Ovary (tissue), 3 donors: ENCODE measurements at regions not wholly inside any gene's neighbourhood (a gene's known extent, or its start where the extent isn't known, plus 50 kb on each side); places are given as distances from the start of the nearest gene placed in this dataset.

ENCODE experiments used
- POLR2A ChIP-seq: fragments of 450-650 bp; IDR thresholded peaks from one replicate; pipeline ENCODE4 v1.6.1; 2017; ENCODE audit warnings: antibody characterized with exemption, mild to moderate bottlenecking, moderate library complexity
- TF ChIP-seq, protein P1 (sequence below), 3 donors: fragments of 450-650 bp in 2 of 3; fragments of 200-600 bp in 1 of 3; IDR thresholded peaks; one replicate each; pipeline versions ENCODE4 v1.5.1 to v1.8.0; 2016 to 2022; ENCODE audit warnings: antibody characterized with exemption in 3 of 3, mild to moderate bottlenecking in 1 of 3
- donor health status: DM: no; HTN: no; CAD: no.

DNA sequence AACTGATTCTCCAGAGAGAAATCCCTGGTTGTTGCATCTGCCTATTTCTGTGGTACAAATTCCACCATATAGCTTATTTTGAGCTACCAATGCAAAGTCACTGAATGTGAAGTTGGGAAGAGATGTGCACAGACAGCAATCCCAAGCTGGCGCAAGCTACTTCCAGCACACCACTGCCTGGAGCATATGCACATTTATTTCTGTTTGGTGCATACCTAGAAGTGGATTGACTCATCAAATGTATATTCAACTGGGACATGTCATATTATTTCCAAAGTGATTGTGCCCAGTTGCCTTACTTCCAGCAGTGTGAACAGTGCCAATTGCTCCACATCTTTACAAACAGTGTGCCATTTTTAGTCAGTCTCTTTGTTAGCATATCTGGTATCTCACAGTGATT lies 58.2 kb upstream of the PLD5 start:
- TF ChIP-seq, protein P1, sequence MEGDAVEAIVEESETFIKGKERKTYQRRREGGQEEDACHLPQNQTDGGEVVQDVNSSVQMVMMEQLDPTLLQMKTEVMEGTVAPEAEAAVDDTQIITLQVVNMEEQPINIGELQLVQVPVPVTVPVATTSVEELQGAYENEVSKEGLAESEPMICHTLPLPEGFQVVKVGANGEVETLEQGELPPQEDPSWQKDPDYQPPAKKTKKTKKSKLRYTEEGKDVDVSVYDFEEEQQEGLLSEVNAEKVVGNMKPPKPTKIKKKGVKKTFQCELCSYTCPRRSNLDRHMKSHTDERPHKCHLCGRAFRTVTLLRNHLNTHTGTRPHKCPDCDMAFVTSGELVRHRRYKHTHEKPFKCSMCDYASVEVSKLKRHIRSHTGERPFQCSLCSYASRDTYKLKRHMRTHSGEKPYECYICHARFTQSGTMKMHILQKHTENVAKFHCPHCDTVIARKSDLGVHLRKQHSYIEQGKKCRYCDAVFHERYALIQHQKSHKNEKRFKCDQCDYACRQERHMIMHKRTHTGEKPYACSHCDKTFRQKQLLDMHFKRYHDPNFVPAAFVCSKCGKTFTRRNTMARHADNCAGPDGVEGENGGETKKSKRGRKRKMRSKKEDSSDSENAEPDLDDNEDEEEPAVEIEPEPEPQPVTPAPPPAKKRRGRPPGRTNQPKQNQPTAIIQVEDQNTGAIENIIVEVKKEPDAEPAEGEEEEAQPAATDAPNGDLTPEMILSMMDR (IDR thresholded peaks at IDR 0.05) = no peak
- no peak for TF ChIP-seq POLR2A
